H1 (cell line): ENCODE measurements at regions not wholly inside any gene's neighbourhood (a gene's known extent, or its start where the extent isn't known, plus 50 kb on each side); places are given as distances from the start of the nearest gene placed in this dataset.

Source experiments
- BACH1 ChIP-seq: IDR thresholded peaks from 2 replicates; pipeline ENCODE4 v1.6.1; 2012; ENCODE audit warnings: low read length, improper control_type of control experiment
- CEBPB ChIP-seq: IDR thresholded peaks from 2 replicates; pipeline ENCODE4 v1.6.1; 2012; ENCODE audit warnings: low read depth, low read length
- CHD1 ChIP-seq: IDR thresholded peaks from 2 replicates; pipeline ENCODE4 v1.6.1; 2012; ENCODE audit warnings: low read depth, low read length, improper control_type of control experiment
- CTCF ChIP-seq, 3 experiments: IDR thresholded peaks; 1 replicate in 2 of 3; 2 replicates in 1 of 3; pipeline versions ENCODE4 v1.5.1 to v1.6.1; 2011; ENCODE audit warnings: low read length in 3 of 3, mild to moderate bottlenecking in 3 of 3, inconsistent platforms in 2 of 3, low read depth in 1 of 3, moderate library complexity in 1 of 3; ENCODE audit not compliant: insufficient read depth in 1 of 3; ENCODE audit errors: control extremely low read depth in 1 of 3
- EZH2 ChIP-seq: fragments of 200-600 bp; sonication (generic); IDR thresholded peaks from 2 replicates; pipeline ENCODE4 v1.7.1; 2012; ENCODE audit warnings: low read depth, mild to moderate bottlenecking, moderate library complexity, low read length, inconsistent platforms; ENCODE audit not compliant: severe bottlenecking
- POLR2A ChIP-seq, 2 experiments: IDR thresholded peaks; 1 replicate in 1 of 2; 2 replicates in 1 of 2; pipeline ENCODE4 v1.6.1; 2011; ENCODE audit warnings: low read depth in 2 of 2, low read length in 2 of 2, mild to moderate bottlenecking in 2 of 2; ENCODE audit errors: control extremely low read depth in 1 of 2
- POLR2AphosphoS5 ChIP-seq: IDR thresholded peaks from 2 replicates; pipeline ENCODE4 v1.6.1; 2011; ENCODE audit warnings: low read depth, low read length
- RAD21 ChIP-seq, 2 experiments: IDR thresholded peaks in 1 of 2; conservative IDR thresholded peaks in 1 of 2; 2 replicates each; pipeline ENCODE4 v1.6.1; 2011; ENCODE audit warnings: low read depth in 2 of 2, low read length in 2 of 2, improper control_type of control experiment in 1 of 2, inconsistent platforms in 1 of 2, mild to moderate bottlenecking in 1 of 2, moderate library complexity in 1 of 2
- RFX5 ChIP-seq: IDR thresholded peaks from 2 replicates; pipeline ENCODE4 v1.6.1; 2011; ENCODE audit warnings: low read depth, low read length, improper control_type of control experiment, borderline replicate concordance
- RNF2 ChIP-seq: fragments of 200-900, 300-1000 bp; sonication (generic); IDR thresholded peaks from 2 replicates; pipeline ENCODE4 v1.7.1; 2016; ENCODE audit warnings: borderline replicate concordance, low read depth, mild to moderate bottlenecking, antibody characterized with exemption, low read length; ENCODE audit not compliant: poor library complexity, severe bottlenecking; ENCODE audit errors: missing control alignments
- RXRA ChIP-seq: IDR thresholded peaks from 2 replicates; pipeline ENCODE4 v1.6.1; 2011; ENCODE audit warnings: low read depth, mild to moderate bottlenecking, low read length, moderate library complexity; ENCODE audit not compliant: insufficient read depth

GRCh38 chr16:26909623-26910022, 157.1 kb upstream of the C16orf82 start:
- TF ChIP-seq CTCF (IDR thresholded peaks at IDR 0.05; ENCODE audit: control extremely low read depth in 1 of 3, insufficient read depth in 1 of 3, low read depth in 1 of 3, low read length in 3 of 3) (no peak), CEBPB (no peak), POLR2AphosphoS5 (no peak), RFX5 (no peak), BACH1 (no peak), EZH2 (no peak), POLR2A (IDR thresholded peaks at IDR 0.05; ENCODE audit: control extremely low read depth in 1 of 2, low read depth in 2 of 2, low read length in 2 of 2) (no peak), RNF2 (no peak), CHD1 (no peak), RXRA (no peak), RAD21 (IDR thresholded peaks at IDR 0.05 in 1 of 2, conservative IDR thresholded peaks at IDR 0.05 in 1 of 2; ENCODE audit: low read depth in 2 of 2, low read length in 2 of 2) (no peak)
